Fibroblast of pulmonary artery (primary cell): ENCODE measurements at regions not wholly inside any gene's neighbourhood (a gene's known extent, or its start where the extent isn't known, plus 50 kb on each side); places are given as distances from the start of the nearest gene placed in this dataset.

Experiments
- DNase-seq: peaks from one replicate; pipeline ENCODE4 v3.0.0-alpha.2; 2010; ENCODE audit warnings: low read depth
- H3K4me3 ChIP-seq: replicated peaks from 2 replicates; pipeline ENCODE4 v1.5.1; 2011; ENCODE audit warnings: low read depth, mild to moderate bottlenecking, control low read depth, low read length, moderate library complexity
- TF ChIP-seq, protein P1 (sequence below): IDR thresholded peaks from 2 replicates; pipeline ENCODE4 v1.5.1; 2011; ENCODE audit warnings: mild to moderate bottlenecking, control low read depth, low read length, inconsistent platforms; ENCODE audit errors: missing control alignments

DNA sequence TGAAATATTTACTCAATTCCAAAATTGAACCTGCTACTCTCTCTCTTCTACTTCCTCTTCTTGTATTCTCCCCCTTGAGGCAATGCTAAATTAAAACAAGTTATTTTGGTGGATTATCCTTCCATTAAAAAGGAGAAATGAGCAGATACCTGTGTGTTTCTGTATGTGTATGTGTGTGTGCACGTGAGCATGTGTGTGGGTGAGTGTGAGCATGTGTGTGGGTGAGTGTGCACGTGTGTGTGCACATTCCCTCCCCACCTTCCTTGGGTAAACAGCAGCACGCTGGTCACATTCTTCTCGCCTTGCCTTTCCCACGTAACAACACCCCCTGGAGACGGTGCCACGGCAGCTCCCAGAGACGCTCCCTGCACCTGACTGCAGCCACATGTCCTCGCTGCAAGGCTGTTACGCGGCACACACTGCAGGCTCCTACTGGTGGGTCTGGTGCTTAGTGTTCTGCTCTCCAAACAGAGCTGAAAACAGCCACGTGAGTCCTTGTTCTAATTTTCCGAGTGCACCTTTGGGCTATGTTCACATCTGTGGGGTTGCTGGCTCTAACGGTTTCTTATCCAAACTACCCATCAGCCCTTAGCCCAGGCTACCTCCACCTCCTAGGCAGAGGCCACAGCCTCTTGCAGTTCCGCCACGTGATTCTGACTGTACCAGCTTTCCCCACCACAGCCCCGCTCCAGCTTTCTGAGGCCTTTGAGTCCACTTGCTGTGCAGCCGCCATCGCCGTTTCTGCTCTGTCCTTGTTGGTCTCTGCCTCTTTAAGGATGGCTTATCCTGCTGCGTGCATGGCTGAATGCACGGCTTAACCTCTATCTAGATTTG lies 123.4 kb downstream of the CTTN start:
- H3K4me3 ChIP-seq: no peak overlapping the region
- DNase-seq: no peak
- TF ChIP-seq, protein P1, sequence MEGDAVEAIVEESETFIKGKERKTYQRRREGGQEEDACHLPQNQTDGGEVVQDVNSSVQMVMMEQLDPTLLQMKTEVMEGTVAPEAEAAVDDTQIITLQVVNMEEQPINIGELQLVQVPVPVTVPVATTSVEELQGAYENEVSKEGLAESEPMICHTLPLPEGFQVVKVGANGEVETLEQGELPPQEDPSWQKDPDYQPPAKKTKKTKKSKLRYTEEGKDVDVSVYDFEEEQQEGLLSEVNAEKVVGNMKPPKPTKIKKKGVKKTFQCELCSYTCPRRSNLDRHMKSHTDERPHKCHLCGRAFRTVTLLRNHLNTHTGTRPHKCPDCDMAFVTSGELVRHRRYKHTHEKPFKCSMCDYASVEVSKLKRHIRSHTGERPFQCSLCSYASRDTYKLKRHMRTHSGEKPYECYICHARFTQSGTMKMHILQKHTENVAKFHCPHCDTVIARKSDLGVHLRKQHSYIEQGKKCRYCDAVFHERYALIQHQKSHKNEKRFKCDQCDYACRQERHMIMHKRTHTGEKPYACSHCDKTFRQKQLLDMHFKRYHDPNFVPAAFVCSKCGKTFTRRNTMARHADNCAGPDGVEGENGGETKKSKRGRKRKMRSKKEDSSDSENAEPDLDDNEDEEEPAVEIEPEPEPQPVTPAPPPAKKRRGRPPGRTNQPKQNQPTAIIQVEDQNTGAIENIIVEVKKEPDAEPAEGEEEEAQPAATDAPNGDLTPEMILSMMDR: no peak

DNA sequence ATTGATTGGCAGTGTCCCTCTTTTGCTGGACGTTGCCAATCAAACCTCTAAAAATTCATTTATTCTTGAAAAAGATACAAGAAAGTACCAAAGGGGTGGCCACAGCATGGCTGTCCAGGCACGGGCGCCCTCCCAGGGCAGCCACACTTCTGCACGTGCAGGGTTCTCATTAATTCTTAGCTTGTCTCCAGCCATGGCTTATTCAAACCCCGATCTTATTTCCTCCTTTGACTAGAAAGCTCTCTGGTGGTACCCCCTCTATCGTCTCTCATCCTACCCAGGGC lies 123.9 kb downstream of the CTTN start:
- H3K4me3 ChIP-seq: no peak overlapping the region
- no peak for DNase-seq
- TF ChIP-seq, protein P1: no peak

DNA sequence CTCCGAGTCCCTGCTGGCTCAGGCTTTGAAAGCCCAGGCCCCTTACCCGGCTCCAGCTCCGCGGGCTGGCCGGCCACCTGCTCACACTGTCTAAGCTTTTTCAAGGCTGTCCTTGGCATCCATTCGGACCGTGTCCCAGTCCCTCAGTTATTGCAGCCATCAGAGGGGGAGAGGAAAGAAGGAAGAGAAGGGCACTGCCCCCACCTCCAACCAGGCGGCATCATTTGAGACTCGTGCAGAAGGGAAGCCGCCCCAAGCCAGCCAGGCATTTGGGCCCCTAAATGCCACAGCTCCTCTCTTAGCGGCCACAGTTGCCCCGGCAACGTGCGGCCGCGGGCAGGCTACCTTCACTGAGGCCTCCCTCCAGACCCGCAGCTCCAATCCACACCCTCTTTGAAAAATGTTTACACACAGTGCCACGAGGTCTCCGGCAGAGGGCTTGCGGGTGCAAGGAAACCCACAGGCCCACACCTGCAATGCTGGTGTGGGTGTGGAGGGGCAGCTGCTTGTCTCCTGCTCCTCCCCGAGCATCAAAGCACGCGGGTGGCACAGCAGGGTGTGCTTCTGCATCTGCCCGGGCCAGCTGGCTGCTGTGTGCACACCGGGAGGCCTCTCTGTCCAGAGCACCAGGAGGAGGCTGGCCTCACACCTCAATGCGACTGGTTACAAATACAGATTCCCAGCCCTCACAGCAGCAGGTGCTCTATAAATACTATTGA lies 124.4 kb downstream of the CTTN start:
- no peak for DNase-seq
- H3K4me3 ChIP-seq: no peak overlapping the region
- TF ChIP-seq, protein P1: no peak

DNA sequence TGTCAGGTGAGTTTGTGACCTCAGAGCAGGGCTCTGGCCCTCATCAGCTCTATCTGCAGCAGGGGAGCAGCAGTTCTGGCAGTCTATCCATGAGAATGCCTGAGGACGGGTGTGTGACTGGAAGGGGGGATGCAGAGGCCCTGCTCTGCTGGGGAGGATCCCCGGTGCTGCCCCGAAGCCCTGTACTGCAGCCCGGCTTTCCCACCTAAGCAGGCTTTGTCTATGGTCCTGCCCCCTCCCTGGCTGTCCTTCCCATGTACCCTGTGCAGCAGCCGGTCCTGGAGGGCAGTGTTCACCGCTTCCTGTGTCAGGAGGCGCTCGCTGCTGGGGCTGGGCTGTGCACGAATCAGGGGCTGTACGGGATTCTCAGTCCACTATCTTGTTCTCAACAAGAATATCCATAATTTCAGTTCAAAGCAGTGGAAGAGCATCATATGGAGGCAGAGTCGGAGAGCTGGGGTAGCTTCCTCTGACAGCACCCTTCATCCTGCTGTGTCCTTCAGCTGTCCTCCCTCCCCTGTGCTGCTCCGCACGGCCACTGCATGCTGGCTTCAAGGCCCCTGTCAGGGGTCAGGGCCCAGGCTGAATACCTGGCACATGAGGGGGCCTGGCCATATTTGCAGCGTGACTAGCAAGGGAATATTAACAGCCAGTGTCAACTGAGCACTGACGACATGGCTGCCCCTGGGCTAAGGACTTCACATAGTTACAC lies 125.2 kb downstream of the CTTN start:
- no peak overlapping the region for H3K4me3 ChIP-seq
- TF ChIP-seq, protein P1: no peak
- DNase-seq: no peak

DNA sequence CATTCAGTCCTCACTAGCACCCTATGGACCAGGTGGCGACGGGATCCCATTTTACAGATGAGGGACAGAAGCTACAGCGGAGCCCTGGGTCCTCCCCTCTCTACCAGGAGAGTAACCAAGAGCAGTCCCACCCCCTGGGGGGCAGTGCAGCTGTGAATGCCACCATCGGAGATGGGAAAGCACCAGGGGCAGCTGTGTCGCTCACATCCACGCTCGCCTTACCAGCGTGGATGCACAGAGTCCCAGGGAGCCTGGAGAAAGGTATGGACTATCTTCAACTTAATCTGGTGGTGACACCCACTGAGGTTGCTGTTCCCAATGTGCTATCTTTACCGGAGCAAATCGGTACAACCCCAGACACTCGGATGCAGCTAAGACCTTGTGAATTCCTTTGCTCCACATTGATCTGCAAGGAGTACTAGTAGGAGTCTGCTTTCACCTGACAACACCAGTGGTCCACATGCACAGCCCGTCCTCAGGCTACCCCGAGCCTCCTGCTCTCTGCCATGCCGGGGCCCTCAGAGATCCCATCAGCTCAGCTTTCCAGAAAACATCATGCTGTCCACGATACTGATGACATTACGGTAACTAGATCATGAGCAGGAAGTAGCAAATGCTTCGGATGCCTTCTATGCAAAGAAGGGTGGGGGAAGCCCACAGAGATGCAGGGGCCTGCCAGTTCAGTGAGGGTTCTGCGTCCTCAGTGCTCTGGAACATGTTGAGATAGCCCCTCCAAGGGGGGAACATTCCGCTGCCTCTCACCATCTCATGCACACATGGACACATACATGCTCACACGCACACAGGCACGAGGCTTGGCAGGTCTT lies 126.0 kb downstream of the CTTN start:
- TF ChIP-seq, protein P1: no peak
- H3K4me3 ChIP-seq: no peak overlapping the region
- no peak for DNase-seq

DNA sequence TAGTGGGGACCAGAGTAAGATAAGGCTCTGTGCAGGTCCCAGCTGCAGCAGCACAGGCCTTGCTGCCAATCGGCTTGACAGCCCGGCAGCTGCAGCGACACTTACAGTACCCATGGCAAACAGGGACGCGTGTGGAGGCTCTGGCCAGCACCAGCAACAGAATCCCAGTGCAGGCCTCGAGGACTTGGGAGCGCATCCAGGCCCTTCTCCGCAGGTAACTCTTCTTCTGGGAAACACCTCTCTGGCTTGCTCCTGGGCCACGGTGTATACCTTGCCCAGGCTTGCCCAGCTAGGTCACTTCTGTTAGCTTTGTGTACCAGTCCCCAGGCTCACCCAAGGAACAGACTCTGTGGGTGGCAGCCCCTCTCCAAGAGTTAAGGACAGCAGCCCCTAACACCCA lies 126.7 kb downstream of the CTTN start:
- no peak for DNase-seq
- no peak overlapping the region for H3K4me3 ChIP-seq
- TF ChIP-seq, protein P1: no peak
